ENCODE measurements at regions not wholly inside any gene's neighbourhood (a gene's known extent, or its start where the extent isn't known, plus 50 kb on each side); places are given as distances from the start of the nearest gene placed in this dataset.

DNA sequence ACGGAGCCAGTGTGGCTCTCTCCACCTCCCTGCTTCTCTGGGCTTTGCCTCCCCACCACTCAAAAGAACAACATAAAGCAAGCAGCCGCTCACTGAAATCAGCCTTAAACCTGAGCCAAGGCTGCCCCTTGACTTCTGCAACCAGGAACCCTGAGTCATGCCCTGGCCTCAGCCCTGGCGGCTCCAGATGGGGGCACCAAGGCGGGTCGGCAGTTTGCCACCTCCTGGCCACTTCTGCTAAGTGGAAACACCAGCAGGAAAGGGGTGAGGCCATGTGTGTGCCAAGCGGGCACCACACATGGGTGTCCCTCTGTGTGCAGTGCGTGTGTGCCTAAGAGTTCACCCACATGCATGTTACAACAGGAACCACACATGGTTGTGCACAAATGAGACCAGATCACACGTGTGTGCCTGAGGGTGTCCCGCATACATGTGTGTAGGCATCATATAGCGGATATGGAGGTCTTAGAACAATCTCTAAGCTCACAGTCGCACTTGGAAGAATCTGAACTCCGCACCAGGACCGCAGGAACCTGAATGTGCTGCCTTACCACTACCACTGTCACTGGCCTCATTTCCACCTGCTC is 221.2 kb downstream of the MN1 start:
- no peak for TF ChIP-seq CTCF (conservative IDR thresholded peaks at IDR 0.05; ENCODE audit: low read length)
- peak; percentile 15 for DNase-seq (ENCODE audit: low read depth)
- no peak overlapping the region for H3K4me3 ChIP-seq (ENCODE audit: low read length)

DNA sequence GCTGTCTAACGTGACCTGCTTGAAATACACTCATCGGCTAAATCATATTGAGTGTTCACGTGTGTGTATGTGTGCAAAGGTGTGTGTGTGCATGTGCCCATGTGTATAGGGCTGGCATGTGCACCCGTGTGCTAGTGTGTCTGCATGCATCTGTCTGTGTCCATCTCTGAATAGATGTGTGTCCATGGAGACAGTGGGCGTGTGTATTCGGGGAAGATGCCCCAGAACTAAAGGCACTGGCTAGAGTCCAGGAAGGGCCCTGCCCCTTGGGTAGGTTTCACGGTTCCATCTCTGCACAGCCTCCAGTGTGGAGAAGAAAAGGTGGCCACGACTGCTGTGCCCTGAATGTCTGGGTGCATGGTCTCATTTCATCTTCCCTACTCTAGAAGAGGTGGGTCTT is 220.3 kb downstream of the MN1 start:
- DNase-seq (ENCODE audit: low read depth) = no peak
- no peak for TF ChIP-seq CTCF (conservative IDR thresholded peaks at IDR 0.05; ENCODE audit: low read length)
- no peak overlapping the region for H3K4me3 ChIP-seq (ENCODE audit: low read length)

- TF ChIP-seq CTCF (conservative IDR thresholded peaks at IDR 0.05; ENCODE audit: low read length) = no peak
- H3K4me3 ChIP-seq (ENCODE audit: low read length) = no peak overlapping the region
- DNase-seq (ENCODE audit: low read depth) = peak; percentile 84
Observed at GRCh38 chr22:27581688-27582087, 219.9 kb downstream of the MN1 start.

GRCh38 chr22:27583856-27584255 is 217.7 kb downstream of the MN1 start:
- no peak overlapping the region for H3K4me3 ChIP-seq (ENCODE audit: low read length)
- TF ChIP-seq CTCF (conservative IDR thresholded peaks at IDR 0.05; ENCODE audit: low read length) = no peak
- no peak for DNase-seq (ENCODE audit: low read depth)

- no peak for DNase-seq (ENCODE audit: low read depth)
- no peak overlapping the region for H3K4me3 ChIP-seq (ENCODE audit: low read length)
- no peak for TF ChIP-seq CTCF (conservative IDR thresholded peaks at IDR 0.05; ENCODE audit: low read length)
Observed at GRCh38 chr22:27585141-27585540, 216.4 kb downstream of the MN1 start.

GRCh38 chr22:27588268-27588667 is 213.3 kb downstream of the MN1 start:
- no peak for DNase-seq (ENCODE audit: low read depth)
- no peak overlapping the region for H3K4me3 ChIP-seq (ENCODE audit: low read length)
- no peak for TF ChIP-seq CTCF (conservative IDR thresholded peaks at IDR 0.05; ENCODE audit: low read length)

GRCh38 chr22:27588915-27589314 is 212.6 kb downstream of the MN1 start:
- no peak overlapping the region for H3K4me3 ChIP-seq (ENCODE audit: low read length)
- no peak for DNase-seq (ENCODE audit: low read depth)
- no peak for TF ChIP-seq CTCF (conservative IDR thresholded peaks at IDR 0.05; ENCODE audit: low read length)

Data from AG10803 (cell line).